Fibroblast of lung (primary cell): ENCODE measurements at regions not wholly inside any gene's neighbourhood (a gene's known extent, or its start where the extent isn't known, plus 50 kb on each side); places are given as distances from the start of the nearest gene placed in this dataset.

Experiments
- EZH2 ChIP-seq: IDR thresholded peaks from 2 replicates; pipeline ENCODE4 v1.5.1; 2012; ENCODE audit warnings: low read length, control low read depth, mild to moderate bottlenecking; ENCODE audit errors: missing control alignments
- TF ChIP-seq, protein P1 (sequence below), 2 donors: IDR thresholded peaks in 1 of 2; conservative IDR thresholded peaks in 1 of 2; 1 replicate in 1 of 2; 2 replicates in 1 of 2; pipeline ENCODE4 v1.5.1; 2011 to 2012; ENCODE audit warnings: low read length in 2 of 2, control low read depth in 1 of 2, inconsistent platforms in 1 of 2, low read depth in 1 of 2, mild to moderate bottlenecking in 1 of 2

DNA sequence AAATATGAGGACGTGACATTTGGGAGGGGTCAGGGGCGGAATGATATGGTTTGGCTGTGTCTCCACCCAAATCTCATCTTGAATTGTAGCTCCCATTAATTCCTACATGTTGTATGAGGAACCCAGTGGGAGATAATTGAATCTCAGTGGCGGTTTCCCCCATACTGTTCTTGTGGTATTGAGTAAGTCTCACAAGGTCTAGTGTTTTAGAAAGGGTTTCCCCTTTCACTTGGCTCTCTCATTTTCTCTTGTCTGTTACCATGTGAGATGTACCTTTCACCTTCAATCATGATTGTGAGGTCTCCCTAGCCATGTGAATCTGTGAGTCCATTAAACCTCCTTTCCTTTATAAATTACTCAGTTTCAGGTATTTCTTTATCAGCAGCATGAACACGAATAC lies 663.6 kb upstream of the CHRM3 start:
- TF ChIP-seq, protein P1, sequence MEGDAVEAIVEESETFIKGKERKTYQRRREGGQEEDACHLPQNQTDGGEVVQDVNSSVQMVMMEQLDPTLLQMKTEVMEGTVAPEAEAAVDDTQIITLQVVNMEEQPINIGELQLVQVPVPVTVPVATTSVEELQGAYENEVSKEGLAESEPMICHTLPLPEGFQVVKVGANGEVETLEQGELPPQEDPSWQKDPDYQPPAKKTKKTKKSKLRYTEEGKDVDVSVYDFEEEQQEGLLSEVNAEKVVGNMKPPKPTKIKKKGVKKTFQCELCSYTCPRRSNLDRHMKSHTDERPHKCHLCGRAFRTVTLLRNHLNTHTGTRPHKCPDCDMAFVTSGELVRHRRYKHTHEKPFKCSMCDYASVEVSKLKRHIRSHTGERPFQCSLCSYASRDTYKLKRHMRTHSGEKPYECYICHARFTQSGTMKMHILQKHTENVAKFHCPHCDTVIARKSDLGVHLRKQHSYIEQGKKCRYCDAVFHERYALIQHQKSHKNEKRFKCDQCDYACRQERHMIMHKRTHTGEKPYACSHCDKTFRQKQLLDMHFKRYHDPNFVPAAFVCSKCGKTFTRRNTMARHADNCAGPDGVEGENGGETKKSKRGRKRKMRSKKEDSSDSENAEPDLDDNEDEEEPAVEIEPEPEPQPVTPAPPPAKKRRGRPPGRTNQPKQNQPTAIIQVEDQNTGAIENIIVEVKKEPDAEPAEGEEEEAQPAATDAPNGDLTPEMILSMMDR (conservative IDR thresholded peaks at IDR 0.05 in 1 of 2, IDR thresholded peaks at IDR 0.05 in 1 of 2; ENCODE audit: low read depth in 1 of 2, low read length in 2 of 2): no peak
- no peak for TF ChIP-seq EZH2
